Calu3 (cell line): ENCODE measurements at regions not wholly inside any gene's neighbourhood (a gene's known extent, or its start where the extent isn't known, plus 50 kb on each side); places are given as distances from the start of the nearest gene placed in this dataset.

Experiments
- BruUV-seq: library from RNA; stranded (reverse); fragments of 400-500 nt; replicated peaks from 2 replicates; lab custom pipeline; 2021; lab: Mats Ljungman, UMichigan
- CTCF ChIA-PET: fragments of 300-600 bp; sonication (Branson Sonifier 250); formaldehyde crosslinking; loops from one replicate; lab custom pipeline; 2022; ENCODE audit warnings: antibody characterized with exemption; lab: Charles Lee
- DNase-seq: peaks from one replicate; pipeline ENCODE4 v3.0.0; 2022
- H3K27ac Mint-ChIP-seq: one replicate; pipeline ENCODE4 v1.8.0; 2022; ENCODE audit warnings: mixed read lengths; ENCODE audit not compliant: unreplicated experiment
- H3K27me3 Mint-ChIP-seq: one replicate; pipeline ENCODE4 v1.8.0; 2022; ENCODE audit warnings: mixed read lengths; ENCODE audit not compliant: unreplicated experiment
- H3K36me3 Mint-ChIP-seq: one replicate; pipeline ENCODE4 v1.8.0; 2022; ENCODE audit warnings: mild to moderate bottlenecking, moderate library complexity, mixed read lengths; ENCODE audit not compliant: insufficient read depth, unreplicated experiment
- H3K4me1 Mint-ChIP-seq: one replicate; pipeline ENCODE4 v1.8.0; 2022; ENCODE audit warnings: mild to moderate bottlenecking, low read depth, mixed read lengths; ENCODE audit not compliant: unreplicated experiment
- H3K4me3 Mint-ChIP-seq: one replicate; pipeline ENCODE4 v1.8.0; 2022; ENCODE audit warnings: mild to moderate bottlenecking, low read depth, moderate library complexity, mixed read lengths; ENCODE audit not compliant: unreplicated experiment
- H3K9me3 Mint-ChIP-seq: one replicate; pipeline ENCODE4 v1.8.0; 2022; ENCODE audit warnings: low read depth, mixed read lengths; ENCODE audit not compliant: unreplicated experiment
- CTCF ChIP-seq: fragments of 200-600 bp; IDR thresholded peaks from one replicate; pipeline ENCODE4 v1.8.0; 2022; ENCODE audit warnings: antibody characterized with exemption; ENCODE audit not compliant: unreplicated experiment
- intact Hi-C: fragments of 100-400 bp; cut with micrococcal nuclease; formaldehyde crosslinking; loops from one replicate; pipeline ENCODE4 v1.10.0; 2022; ENCODE audit not compliant: unreplicated experiment

GRCh38 chr5:21681911-21682310 is 1171.2 kb downstream of the CDH12 start:
- no peaks in the 10 kb centered on the region for H3K9me3 Mint-ChIP-seq
- no peak for DNase-seq
- no peak for TF ChIP-seq CTCF
- no peaks in the 10 kb centered on the region for H3K27me3 Mint-ChIP-seq
- intact Hi-C loops, result no loop called here
- H3K4me1 Mint-ChIP-seq, result peaks cover 6% of the 10 kb centered on the region
- CTCF ChIA-PET, result no interaction called here
- H3K27ac Mint-ChIP-seq, result no peak overlapping the region
- no peak overlapping the region for H3K4me3 Mint-ChIP-seq
- no TSS peak for BruUV-seq
- H3K36me3 Mint-ChIP-seq, result no peaks in the 10 kb centered on the region

GRCh38 chr5:21680641-21681040 is 1172.5 kb downstream of the CDH12 start:
- no peak overlapping the region for H3K27ac Mint-ChIP-seq
- DNase-seq, result no peak
- intact Hi-C loops, result no loop called here
- H3K27me3 Mint-ChIP-seq, result no peaks in the 10 kb centered on the region
- H3K9me3 Mint-ChIP-seq, result no peaks in the 10 kb centered on the region
- no peak overlapping the region for H3K4me3 Mint-ChIP-seq
- no TSS peak for BruUV-seq
- CTCF ChIA-PET, result interaction anchor here (0.6 kb wide), 1 partner anchor 25 kb away, joined by 6 read pairs; no protein-coding TSS in a partner anchor
- TF ChIP-seq CTCF, result no peak
- H3K36me3 Mint-ChIP-seq, result no peaks in the 10 kb centered on the region
- peaks cover 6% of the 10 kb centered on the region for H3K4me1 Mint-ChIP-seq

- Mint-ChIP-seq H3K9me3 (no peaks in the 10 kb centered on the region), H3K36me3 (no peaks in the 10 kb centered on the region), H3K4me1 (peaks cover 6% of the 10 kb centered on the region), H3K4me3 (no peak overlapping the region), H3K27ac (no peak overlapping the region), H3K27me3 (no peaks in the 10 kb centered on the region)
- no peak for TF ChIP-seq CTCF
- CTCF ChIA-PET, result interaction anchor here (0.6 kb wide), 1 partner anchor 25 kb away, joined by 6 read pairs; no protein-coding TSS in a partner anchor
- intact Hi-C loops, result no loop called here
- no peak for DNase-seq
- no TSS peak for BruUV-seq
These were observed 1172.9 kb downstream of the CDH12 start for GRCh38 chr5:21680196-21680595.

GRCh38 chr5:21678526-21678925 is 1174.6 kb downstream of the CDH12 start:
- DNase-seq, result no peak
- no TSS peak for BruUV-seq
- Mint-ChIP-seq H3K4me1 (peaks cover 6% of the 10 kb centered on the region), H3K27me3 (no peaks in the 10 kb centered on the region), H3K36me3 (no peaks in the 10 kb centered on the region), H3K9me3 (no peaks in the 10 kb centered on the region), H3K4me3 (no peak overlapping the region), H3K27ac (no peak overlapping the region)
- TF ChIP-seq CTCF, result no peak
- intact Hi-C loops, result no loop called here
- CTCF ChIA-PET, result no interaction called here
